ENCODE measurements at regions not wholly inside any gene's neighbourhood (a gene's known extent, or its start where the extent isn't known, plus 50 kb on each side); places are given as distances from the start of the nearest gene placed in this dataset.

- TF ChIP-seq, protein P1, sequence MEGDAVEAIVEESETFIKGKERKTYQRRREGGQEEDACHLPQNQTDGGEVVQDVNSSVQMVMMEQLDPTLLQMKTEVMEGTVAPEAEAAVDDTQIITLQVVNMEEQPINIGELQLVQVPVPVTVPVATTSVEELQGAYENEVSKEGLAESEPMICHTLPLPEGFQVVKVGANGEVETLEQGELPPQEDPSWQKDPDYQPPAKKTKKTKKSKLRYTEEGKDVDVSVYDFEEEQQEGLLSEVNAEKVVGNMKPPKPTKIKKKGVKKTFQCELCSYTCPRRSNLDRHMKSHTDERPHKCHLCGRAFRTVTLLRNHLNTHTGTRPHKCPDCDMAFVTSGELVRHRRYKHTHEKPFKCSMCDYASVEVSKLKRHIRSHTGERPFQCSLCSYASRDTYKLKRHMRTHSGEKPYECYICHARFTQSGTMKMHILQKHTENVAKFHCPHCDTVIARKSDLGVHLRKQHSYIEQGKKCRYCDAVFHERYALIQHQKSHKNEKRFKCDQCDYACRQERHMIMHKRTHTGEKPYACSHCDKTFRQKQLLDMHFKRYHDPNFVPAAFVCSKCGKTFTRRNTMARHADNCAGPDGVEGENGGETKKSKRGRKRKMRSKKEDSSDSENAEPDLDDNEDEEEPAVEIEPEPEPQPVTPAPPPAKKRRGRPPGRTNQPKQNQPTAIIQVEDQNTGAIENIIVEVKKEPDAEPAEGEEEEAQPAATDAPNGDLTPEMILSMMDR (IDR thresholded peaks at IDR 0.05): no peak
- no peak for TF ChIP-seq POLR2A (IDR thresholded peaks at IDR 0.05)
Observed at GRCh38 chr2:116949249-116949648, 865.2 kb upstream of the DDX18 start.

Data from Peyer's patch (tissue), 4 donors.